WI38 (cell line): ENCODE measurements at regions not wholly inside any gene's neighbourhood (a gene's known extent, or its start where the extent isn't known, plus 50 kb on each side); places are given as distances from the start of the nearest gene placed in this dataset.

Experiments
- H3K4me3 ChIP-seq: 2 replicates; pipeline ENCODE4 v1.5.1; 2011; ENCODE audit warnings: low read depth, mild to moderate bottlenecking, control low read depth, low read length
- CTCF ChIP-seq: IDR thresholded peaks from 2 replicates; pipeline ENCODE4 v1.5.1; 2012; ENCODE audit warnings: low read depth, mild to moderate bottlenecking, control low read depth, low read length

- H3K4me3 ChIP-seq = no peak overlapping the region
- no peak for TF ChIP-seq CTCF
These were observed 52.8 kb downstream of the SOX2 start for GRCh38 chr3:181764544-181764943.

- TF ChIP-seq CTCF = no peak
- no peak overlapping the region for H3K4me3 ChIP-seq
These were observed 58.6 kb downstream of the SOX2 start for GRCh38 chr3:181770296-181770695.

GRCh38 chr3:181771120-181771519 is 59.4 kb downstream of the SOX2 start:
- TF ChIP-seq CTCF = no peak
- no peak overlapping the region for H3K4me3 ChIP-seq

- TF ChIP-seq CTCF = no peak
- H3K4me3 ChIP-seq = no peak overlapping the region
These were observed 60.4 kb downstream of the SOX2 start for GRCh38 chr3:181772166-181772565.

- no peak for TF ChIP-seq CTCF
- H3K4me3 ChIP-seq = no peak overlapping the region
These were observed 62.2 kb downstream of the SOX2 start for GRCh38 chr3:181773921-181774320.

GRCh38 chr3:181782306-181782954 is 70.7 kb downstream of the SOX2 start:
- no peak overlapping the region for H3K4me3 ChIP-seq
- TF ChIP-seq CTCF = no peak

- H3K4me3 ChIP-seq = no peak overlapping the region
- no peak for TF ChIP-seq CTCF
These were observed 78.8 kb downstream of the SOX2 start for GRCh38 chr3:181790561-181790960.
